ENCODE measurements at regions not wholly inside any gene's neighbourhood (a gene's known extent, or its start where the extent isn't known, plus 50 kb on each side); places are given as distances from the start of the nearest gene placed in this dataset.
"Not testable (repeated sequence)": the region's sequence is repeated elsewhere in the genome, so short reads cannot be mapped to it uniquely, and the experiment has no call there.

DNA sequence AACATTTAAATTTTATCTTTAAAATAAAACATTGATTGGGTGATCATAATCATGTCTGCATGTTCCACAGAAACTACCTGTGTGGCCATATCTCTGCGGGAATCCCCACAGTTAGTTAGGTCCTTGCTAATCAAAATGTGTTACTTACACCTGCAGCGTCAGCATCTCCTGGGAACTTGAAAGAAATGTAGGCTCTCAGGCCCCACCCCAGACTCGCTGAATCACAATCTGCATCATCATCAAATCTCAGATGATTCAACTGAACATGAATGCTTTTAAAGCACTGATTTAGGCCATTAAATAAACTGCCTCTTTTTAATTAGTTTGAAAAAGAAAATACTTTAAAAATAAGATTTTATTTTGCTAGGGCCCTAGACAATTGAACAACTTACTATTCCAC lies 577.8 kb downstream of the PYDC2 start:
- peak; percentile 23 for DNase-seq (ENCODE audit: low read depth)

DNA sequence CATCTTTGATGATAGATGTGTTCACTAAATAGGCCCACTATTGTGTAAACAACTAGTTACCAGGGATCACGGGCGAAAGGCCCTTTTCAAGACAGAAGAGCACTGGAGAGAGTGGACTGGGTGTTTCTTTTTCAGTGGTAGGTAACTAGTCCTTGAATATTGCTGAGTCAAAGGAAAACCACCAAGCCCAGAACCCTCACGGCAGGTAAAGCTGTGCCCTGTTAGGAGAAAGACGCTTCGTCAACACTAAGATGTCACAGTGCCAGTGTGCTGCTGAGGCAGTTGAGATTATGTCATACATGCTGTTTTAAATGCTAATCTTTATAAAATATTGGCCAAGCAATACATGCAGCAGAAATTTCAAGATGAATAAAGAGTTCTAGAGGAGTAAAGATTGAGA lies 578.6 kb downstream of the PYDC2 start:
- DNase-seq (ENCODE audit: low read depth), result no peak

DNA sequence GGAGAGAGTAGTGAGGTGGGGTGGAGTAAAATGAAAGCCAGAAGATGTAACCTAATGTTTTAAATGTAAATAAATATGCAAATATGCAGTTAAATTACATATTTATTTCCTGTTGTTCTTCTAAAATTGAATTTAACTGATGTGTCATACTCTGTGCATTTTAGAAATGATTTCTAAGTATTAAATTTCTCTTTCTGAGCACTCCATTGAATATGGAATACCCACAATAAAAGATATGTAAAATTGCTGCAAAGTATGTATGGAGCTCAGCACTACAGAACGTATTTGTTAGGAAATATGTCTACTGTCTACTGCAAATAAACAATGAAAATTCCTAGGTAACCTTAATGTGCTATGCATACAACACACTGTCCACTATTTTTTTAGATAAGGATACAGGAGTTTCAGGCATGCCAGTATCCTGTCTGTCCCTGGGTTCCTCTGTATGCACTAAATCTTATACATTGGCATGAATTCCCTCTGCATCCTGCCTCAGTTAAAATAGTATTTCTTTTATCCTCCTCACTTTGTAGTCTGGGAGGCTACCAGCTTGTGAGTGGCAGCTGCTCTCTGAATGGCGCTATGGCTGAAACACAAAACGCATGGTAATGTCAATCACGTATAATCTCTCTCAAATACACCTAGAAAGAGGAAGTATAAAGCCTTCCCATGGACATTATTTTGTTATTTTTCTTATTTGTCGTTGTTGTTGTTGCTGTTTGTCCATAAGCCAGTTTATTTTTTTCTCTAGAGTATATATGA lies 579.5 kb downstream of the PYDC2 start:
- DNase-seq (ENCODE audit: low read depth), result no peak

DNA sequence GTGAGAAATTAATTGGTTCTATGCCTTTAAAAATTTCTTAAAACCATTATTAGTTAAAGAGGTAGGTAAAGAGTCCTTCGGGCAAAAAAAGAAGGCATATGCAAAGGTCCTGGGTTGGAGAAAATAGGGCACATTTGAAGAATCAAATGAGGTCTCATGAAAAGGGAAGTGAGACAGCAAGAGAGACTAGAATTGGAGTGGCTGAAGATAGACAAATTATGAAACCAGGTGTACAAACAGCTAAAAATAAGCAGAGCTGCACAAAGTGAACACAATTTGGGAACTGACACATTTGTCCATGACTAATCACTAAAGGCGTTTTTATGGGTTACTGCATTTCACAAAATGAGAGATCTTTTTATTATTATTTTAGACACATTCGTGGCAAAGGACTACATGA lies 581.2 kb downstream of the PYDC2 start:
- DNase-seq (ENCODE audit: low read depth), result no peak

- DNase-seq (ENCODE audit: low read depth), result peak; percentile 74
Measured at GRCh38 chr3:192054881-192055280, 593.9 kb downstream of the PYDC2 start.

GRCh38 chr3:192055946-192056345 lies 595.0 kb downstream of the PYDC2 start:
- DNase-seq (ENCODE audit: low read depth), result no peak

- DNase-seq (ENCODE audit: low read depth), result no peak
Measured at GRCh38 chr3:192057261-192057660, 596.3 kb downstream of the PYDC2 start.

DNA sequence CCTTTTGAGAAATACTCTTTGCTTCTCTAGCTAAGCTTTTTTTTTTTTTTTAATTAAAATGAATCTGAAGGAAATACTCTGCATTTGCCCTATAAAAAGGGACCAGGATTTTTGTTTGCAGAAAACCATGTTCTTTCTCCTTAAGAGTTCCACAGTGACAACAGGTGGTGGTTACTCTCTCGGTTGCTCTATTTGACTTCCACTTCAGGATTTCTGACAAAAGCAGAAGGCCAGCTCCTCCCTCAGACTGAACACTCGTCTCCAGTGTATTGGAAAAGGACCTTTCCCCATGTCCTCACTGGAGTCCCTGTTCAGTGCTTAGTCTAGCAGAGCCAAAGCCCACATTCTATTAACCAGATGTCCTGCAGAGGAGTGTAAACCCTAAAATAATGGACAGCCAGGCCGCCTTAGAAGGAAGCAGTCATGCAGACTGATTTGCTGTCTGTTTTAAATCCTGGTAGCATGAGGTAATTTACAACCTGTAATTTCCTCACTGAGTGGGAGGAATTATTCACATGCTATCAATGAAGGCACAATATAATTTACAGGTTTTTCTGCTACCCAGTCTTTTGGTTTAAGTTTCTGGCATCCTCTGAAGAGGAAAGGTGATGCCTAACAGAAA lies 599.3 kb downstream of the PYDC2 start:
- DNase-seq (ENCODE audit: low read depth), result no peak

DNA sequence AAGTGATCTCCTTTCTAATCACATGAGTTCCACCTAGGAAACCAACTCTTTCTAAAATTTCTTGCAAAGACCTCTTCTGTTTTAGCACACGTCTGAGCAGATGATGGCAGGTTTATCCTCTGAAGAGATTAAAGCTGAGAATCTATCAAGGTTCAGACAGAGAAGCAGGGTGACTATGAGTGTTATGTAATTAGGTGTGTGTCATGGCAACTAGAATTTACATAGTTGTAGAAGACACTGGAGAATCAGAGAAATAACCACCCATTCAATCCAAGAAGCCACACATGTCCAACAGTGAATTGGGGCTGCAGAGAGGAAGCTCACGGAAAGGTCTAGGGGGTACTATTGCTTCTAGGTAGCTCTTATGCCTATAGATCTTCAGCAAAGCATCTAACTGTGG lies 600.5 kb downstream of the PYDC2 start:
- no peak for DNase-seq (ENCODE audit: low read depth)

DNA sequence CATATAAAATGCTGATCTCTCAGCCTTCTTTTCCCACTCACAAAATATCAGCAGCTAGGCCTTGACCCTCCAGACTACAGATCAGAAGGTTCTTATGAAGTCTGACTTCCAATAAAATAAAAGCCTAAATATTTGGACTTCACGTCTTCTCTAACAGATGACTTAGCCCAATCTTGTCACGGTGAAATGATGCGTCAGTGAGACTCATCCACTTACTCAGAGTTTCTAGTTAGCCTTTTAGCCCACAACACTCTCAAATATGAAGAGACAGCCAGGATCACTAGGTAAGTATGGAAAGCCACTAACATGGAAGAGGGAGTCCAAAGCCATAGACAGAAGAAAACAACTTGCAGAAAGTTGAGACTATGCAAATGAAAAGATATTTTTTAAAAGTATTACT lies 601.2 kb downstream of the PYDC2 start:
- DNase-seq (ENCODE audit: low read depth), result peak; percentile 38

GRCh38 chr3:192063570-192063969 lies 602.6 kb downstream of the PYDC2 start:
- no peak for DNase-seq (ENCODE audit: low read depth)

- DNase-seq (ENCODE audit: low read depth), result no peak
Measured at GRCh38 chr3:192064959-192065358, 604.0 kb downstream of the PYDC2 start.

- not testable (repeated sequence) for DNase-seq (ENCODE audit: low read depth)
Measured at GRCh38 chr3:192066253-192066652, 605.3 kb downstream of the PYDC2 start.

GRCh38 chr3:192068464-192069254 lies 607.7 kb downstream of the PYDC2 start:
- no peak for DNase-seq (ENCODE audit: low read depth)

DNA sequence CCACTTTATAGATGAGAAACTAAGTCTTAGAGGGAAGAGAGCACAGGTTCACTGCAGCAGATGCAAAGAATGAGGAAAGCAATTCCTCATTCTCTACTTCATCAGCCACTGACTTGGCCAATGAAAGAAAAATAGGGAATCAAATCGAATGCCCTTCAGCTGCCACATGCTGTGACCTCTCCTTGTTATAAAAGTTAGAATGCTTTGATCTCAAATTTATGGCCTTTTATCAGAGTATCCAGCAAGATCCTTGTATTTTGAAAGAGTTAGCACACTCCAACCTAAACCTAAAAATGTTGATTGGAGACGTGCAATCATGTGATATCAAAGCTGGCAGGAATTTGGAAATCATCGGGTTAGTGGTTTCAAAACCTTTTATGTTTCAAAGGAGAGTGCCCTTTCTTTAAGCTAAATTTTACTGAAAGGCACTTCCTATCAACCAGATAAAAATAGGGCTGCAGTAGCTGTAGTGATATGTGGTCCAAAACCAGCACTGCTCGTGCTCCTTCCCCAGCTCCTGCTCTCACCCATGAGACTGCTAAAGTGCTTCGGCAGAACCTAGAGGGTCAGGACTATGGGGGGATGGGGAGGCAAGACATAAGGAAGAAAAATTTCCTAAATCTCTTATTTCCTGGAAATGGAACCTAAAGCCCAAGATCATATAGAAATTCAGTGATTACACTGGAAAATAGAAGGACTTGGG lies 617.0 kb downstream of the PYDC2 start:
- no peak for DNase-seq (ENCODE audit: low read depth)

DNA sequence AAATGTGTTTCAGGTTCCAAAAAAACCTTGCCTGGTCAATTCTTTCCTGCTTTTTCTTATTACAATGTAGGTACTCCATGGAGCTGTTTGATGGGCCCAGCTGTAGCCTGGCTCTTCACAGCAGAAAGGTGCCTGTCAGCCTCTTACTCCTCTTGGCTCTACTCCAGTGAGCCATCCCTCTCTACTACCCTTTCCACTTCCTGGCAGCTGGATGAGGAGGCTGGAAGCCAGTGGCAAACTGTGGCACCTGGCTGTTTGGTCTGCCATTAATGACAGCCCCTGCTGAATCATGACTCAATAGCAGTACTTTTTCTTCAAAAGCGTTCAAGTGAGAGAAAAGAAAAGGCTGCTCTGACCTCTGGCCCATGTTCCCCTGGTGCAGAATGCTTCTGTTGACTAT lies 618.1 kb downstream of the PYDC2 start:
- no peak for DNase-seq (ENCODE audit: low read depth)

- no peak for DNase-seq (ENCODE audit: low read depth)
Measured at GRCh38 chr3:192080336-192080735, 619.4 kb downstream of the PYDC2 start.

DNA sequence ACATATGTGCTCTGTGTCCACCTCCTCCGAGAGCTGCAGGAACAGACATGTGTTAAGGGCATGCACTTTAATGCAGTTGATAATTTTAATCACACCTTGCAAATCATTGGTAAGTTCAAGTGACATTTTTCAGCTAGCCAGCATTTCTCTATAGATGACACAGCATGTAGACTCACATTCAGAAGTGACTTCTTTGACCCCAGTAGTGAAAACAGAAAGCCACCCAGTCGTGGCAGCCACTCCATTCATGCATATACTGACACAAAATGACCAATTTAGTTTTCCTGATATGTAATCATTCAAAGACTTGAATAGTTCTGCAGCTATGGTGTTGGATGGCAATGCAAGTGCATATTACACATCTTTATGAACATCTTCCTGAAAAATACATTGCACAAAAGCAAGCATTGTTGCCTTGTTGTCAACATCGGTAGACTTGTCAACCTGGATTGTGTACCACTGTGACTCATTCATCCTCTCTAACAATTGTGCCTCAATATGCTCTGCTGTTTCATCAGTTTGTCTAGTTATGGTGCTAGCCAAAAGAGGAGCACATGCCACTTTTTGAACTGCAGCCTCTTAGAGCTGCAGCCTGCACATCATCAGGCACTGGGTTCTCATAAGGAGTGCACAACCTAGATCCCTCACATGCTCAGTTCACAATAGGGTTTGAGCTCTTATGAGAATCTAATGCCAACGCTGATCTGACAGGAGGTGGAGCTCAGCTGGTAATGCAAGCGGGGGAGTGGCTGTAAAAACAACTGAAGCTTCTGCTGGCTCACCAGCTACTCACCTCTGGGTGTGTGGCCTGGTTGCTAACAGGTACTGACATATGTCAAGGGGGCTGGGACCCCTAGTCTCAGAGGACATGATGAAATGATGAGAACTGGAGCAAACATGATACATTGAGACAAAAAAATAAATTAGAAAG lies 622.0 kb downstream of the PYDC2 start:
- DNase-seq (ENCODE audit: low read depth), result no peak

Measured in HS-5 (cell line).